Gastroesophageal sphincter (tissue), 4 donors: ENCODE measurements at regions not wholly inside any gene's neighbourhood (a gene's known extent, or its start where the extent isn't known, plus 50 kb on each side); places are given as distances from the start of the nearest gene placed in this dataset.

Experiments
- ATAC-seq: fragments of 150-250 bp; one replicate; pipeline ENCODE4 v1.9.1; 2016; ENCODE audit warnings: mild to moderate bottlenecking, moderate library complexity
- H3K27ac ChIP-seq, 4 donors: fragments of 200-600 bp; sonication (generic) in 3 of 4; 1 replicate in 3 of 4; 2 replicates in 1 of 4; pipeline ENCODE4 v1.5.1; 2016 to 2019
- H3K27me3 ChIP-seq: fragments of 200-600 bp; sonication (generic); one replicate; pipeline ENCODE4 v1.5.1; 2019
- H3K36me3 ChIP-seq, 2 donors: fragments of 200-600 bp; sonication (generic); one replicate each; pipeline ENCODE4 v1.5.1; 2019; ENCODE audit warnings: control low read depth in 1 of 2
- H3K4me1 ChIP-seq, 3 donors: fragments of 200-600 bp; sonication (generic); 1 replicate in 2 of 3; 2 replicates in 1 of 3; pipeline ENCODE4 v1.5.1; 2016 to 2019; ENCODE audit warnings: control low read depth in 2 of 3
- H3K4me3 ChIP-seq, 2 donors: fragments of 200-600 bp; sonication (generic); one replicate each; pipeline ENCODE4 v1.5.1; 2019; ENCODE audit warnings: mild to moderate bottlenecking in 1 of 2, moderate library complexity in 1 of 2
- H3K9me3 ChIP-seq, 3 donors: fragments of 200-600 bp; sonication (generic); one replicate each; pipeline ENCODE4 v1.5.1; 2017 to 2019; ENCODE audit warnings: control low read depth in 2 of 3
- EP300 ChIP-seq: sonication (generic); formaldehyde crosslinking; IDR thresholded peaks from one replicate; pipeline ENCODE4 v1.6.1; 2017; ENCODE audit warnings: antibody characterized with exemption, mild to moderate bottlenecking
- POLR2A ChIP-seq, 2 donors: fragments of 450-650 bp; IDR thresholded peaks; one replicate each; pipeline ENCODE4 v1.6.1; 2017; ENCODE audit warnings: antibody characterized with exemption in 2 of 2, mild to moderate bottlenecking in 2 of 2, moderate library complexity in 1 of 2
- POLR2AphosphoS5 ChIP-seq: sonication (generic); formaldehyde crosslinking; IDR thresholded peaks from one replicate; pipeline ENCODE4 v1.6.1; 2017; ENCODE audit warnings: antibody characterized with exemption
- WGBS, 2 donors: methylation state at CpG; one replicate each; pipeline ENCODE4 v1.1.5; 2018; ENCODE audit warnings: low coverage in 1 of 2; 5-methylcytosine and 5-hydroxymethylcytosine counted together
- TF ChIP-seq, protein P1 (sequence below), 4 experiments: fragments of 200-600 bp in 2 of 4; fragments of 450-650 bp in 2 of 4; sonication (generic) in 1 of 4; IDR thresholded peaks; one replicate each; pipeline ENCODE4 v1.5.1; 2017 to 2019; ENCODE audit warnings: antibody characterized with exemption in 4 of 4, mild to moderate bottlenecking in 2 of 4, moderate library complexity in 2 of 4

DNA sequence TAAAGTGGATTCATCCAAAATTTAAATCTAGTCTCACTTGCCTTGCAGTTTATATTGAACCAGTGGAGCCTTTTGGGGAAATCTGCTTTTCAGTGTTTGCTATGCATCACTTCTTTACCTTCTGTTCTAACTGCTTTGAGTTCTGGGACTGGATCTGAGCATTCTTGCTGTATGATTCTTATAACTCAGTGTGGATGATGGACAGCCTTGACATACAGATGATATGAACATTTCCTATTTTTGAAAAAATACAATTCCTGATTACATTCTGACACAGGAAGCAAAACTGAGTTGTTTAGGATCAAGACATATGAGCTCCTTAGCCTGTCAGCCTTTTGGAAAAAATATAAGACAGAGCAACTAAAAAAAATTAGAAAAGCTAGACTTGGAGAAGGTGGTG is 115.2 kb downstream of the DISP1 start:
- no peak for ATAC-seq
- peaks cover 0 to 80% (median 11%) of the 10 kb centered on the region in 3 donors for H3K4me1 ChIP-seq
- no peaks in the 10 kb centered on the region for H3K9me3 ChIP-seq
- no peaks in the 10 kb centered on the region for H3K27me3 ChIP-seq
- peak overlapping the region in 3 of 4 donors; percentile 33 to 69 (median 43) for H3K27ac ChIP-seq
- no peaks in the 10 kb centered on the region for H3K36me3 ChIP-seq
- peak overlapping the region; percentile 28 to 43 for H3K4me3 ChIP-seq
- TF ChIP-seq, protein P1, sequence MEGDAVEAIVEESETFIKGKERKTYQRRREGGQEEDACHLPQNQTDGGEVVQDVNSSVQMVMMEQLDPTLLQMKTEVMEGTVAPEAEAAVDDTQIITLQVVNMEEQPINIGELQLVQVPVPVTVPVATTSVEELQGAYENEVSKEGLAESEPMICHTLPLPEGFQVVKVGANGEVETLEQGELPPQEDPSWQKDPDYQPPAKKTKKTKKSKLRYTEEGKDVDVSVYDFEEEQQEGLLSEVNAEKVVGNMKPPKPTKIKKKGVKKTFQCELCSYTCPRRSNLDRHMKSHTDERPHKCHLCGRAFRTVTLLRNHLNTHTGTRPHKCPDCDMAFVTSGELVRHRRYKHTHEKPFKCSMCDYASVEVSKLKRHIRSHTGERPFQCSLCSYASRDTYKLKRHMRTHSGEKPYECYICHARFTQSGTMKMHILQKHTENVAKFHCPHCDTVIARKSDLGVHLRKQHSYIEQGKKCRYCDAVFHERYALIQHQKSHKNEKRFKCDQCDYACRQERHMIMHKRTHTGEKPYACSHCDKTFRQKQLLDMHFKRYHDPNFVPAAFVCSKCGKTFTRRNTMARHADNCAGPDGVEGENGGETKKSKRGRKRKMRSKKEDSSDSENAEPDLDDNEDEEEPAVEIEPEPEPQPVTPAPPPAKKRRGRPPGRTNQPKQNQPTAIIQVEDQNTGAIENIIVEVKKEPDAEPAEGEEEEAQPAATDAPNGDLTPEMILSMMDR (IDR thresholded peaks at IDR 0.05): no peak
- TF ChIP-seq EP300: no peak
- no peak for TF ChIP-seq POLR2A (IDR thresholded peaks at IDR 0.05)
- TF ChIP-seq POLR2AphosphoS5: no peak

GRCh38 chr1:222931023-222931422 is 116.2 kb downstream of the DISP1 start:
- H3K4me1 ChIP-seq: peaks cover 0 to 84% (median 14%) of the 10 kb centered on the region in 3 donors
- WGBS, 2 donors: 31% methylated on average over 1 of the region's 1 CpG; no CpG with 5 or more reads in 1 of the 2 donors
- H3K36me3 ChIP-seq: no peaks in the 10 kb centered on the region
- peak overlapping the region in 1 of 2 donors; percentile 1 for H3K4me3 ChIP-seq
- H3K27me3 ChIP-seq: no peaks in the 10 kb centered on the region
- H3K27ac ChIP-seq: peak overlapping the region; percentile 6 to 69 (median 42)
- H3K9me3 ChIP-seq: no peaks in the 10 kb centered on the region
- ATAC-seq: no peak
- TF ChIP-seq EP300 (no peak), POLR2A (IDR thresholded peaks at IDR 0.05) (no peak), POLR2AphosphoS5 (no peak)
- TF ChIP-seq, protein P1 (IDR thresholded peaks at IDR 0.05): no peak

DNA sequence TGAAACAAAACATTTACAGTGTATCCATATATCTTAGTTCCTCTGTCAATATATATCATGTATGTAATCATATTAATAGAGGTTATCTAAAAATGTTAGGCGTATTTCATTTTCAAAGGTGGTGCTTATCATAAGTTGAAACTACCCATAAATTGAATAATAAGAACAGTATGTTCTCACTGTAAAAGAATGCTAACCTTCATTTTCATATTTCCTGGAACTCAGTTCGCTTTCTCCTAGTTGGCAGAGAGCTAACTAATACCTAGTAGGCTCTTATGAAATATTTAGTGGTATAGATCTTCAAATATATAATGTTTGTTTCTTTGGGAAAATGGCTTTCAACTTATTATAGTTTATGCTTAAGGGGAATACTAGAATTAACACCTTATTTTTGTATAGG is 118.4 kb downstream of the DISP1 start:
- Histone ChIP-seq H3K27me3 (no peaks in the 10 kb centered on the region), H3K27ac (peak overlapping the region in 1 of 4 donors; percentile 71), H3K9me3 (no peaks in the 10 kb centered on the region), H3K4me3 (no peak overlapping the region), H3K4me1 (peaks cover 0 to 66% (median 10%) of the 10 kb centered on the region in 3 donors), H3K36me3 (no peaks in the 10 kb centered on the region)
- WGBS, 2 donors: 75 to 87% methylated on average over 2 of the region's 2 CpGs
- no peak for ATAC-seq
- TF ChIP-seq, protein P1 (IDR thresholded peaks at IDR 0.05): no peak
- TF ChIP-seq EP300 (no peak), POLR2A (IDR thresholded peaks at IDR 0.05) (no peak), POLR2AphosphoS5 (no peak)

- peak; percentile 91 for ATAC-seq
- WGBS, 2 donors: 48 to 53% methylated on average over 3 of the region's 3 CpGs
- no peaks in the 10 kb centered on the region for H3K36me3 ChIP-seq
- peak overlapping the region; percentile 62 to 83 (median 72) for H3K27ac ChIP-seq
- H3K27me3 ChIP-seq: no peaks in the 10 kb centered on the region
- no peaks in the 10 kb centered on the region for H3K9me3 ChIP-seq
- H3K4me3 ChIP-seq: no peak overlapping the region
- TF ChIP-seq, protein P1 (IDR thresholded peaks at IDR 0.05): no peak
- TF ChIP-seq EP300 (no peak), POLR2A (IDR thresholded peaks at IDR 0.05) (no peak), POLR2AphosphoS5 (peak; percentile 86)
- H3K4me1 ChIP-seq: peaks cover 0 to 70% (median 12%) of the 10 kb centered on the region in 3 donors
These were observed 120.5 kb downstream of the DISP1 start for GRCh38 chr1:222935239-222935900.

DNA sequence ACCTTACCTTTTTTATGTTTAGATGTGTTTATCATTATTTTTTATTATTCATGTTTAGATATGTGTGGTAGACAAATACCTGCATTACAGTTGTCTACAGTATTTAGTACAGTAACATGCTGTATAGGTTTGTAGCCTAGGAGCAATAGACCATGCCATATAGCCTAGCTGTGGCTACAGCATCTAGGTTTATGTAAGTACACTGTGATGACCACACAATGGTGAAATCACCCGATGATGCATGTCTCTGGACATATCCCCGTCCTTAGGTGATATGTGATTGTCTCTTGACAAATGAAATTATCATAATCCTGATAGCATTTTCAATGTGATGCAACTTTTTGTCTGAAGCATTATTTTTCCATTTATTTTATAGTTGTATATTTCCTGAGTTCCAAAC is 121.2 kb downstream of the DISP1 start:
- Histone ChIP-seq H3K27me3 (no peaks in the 10 kb centered on the region), H3K36me3 (no peaks in the 10 kb centered on the region), H3K9me3 (no peaks in the 10 kb centered on the region), H3K27ac (peak overlapping the region; percentile 62 to 83 (median 72)), H3K4me1 (peaks cover 0 to 69% (median 12%) of the 10 kb centered on the region in 3 donors), H3K4me3 (no peak overlapping the region)
- ATAC-seq: no peak
- no peak for TF ChIP-seq POLR2AphosphoS5
- TF ChIP-seq POLR2A (IDR thresholded peaks at IDR 0.05): no peak
- TF ChIP-seq EP300: no peak
- TF ChIP-seq, protein P1 (IDR thresholded peaks at IDR 0.05): no peak
- 38 to 75% methylated on average over 2 of the region's 2 CpGs for WGBS, 2 donors
